Vagina (tissue), 2 donors: ENCODE measurements at regions not wholly inside any gene's neighbourhood (a gene's known extent, or its start where the extent isn't known, plus 50 kb on each side); places are given as distances from the start of the nearest gene placed in this dataset.

ENCODE experiments used
- CTCF ChIP-seq, 3 experiments: fragments of 450-650 bp in 2 of 3; fragments of 200-600 bp in 1 of 3; sonication (generic) in 1 of 3; IDR thresholded peaks; one replicate each; pipeline ENCODE4 v1.5.1; 2017 to 2019; ENCODE audit warnings: antibody characterized with exemption in 3 of 3, mild to moderate bottlenecking in 2 of 3, moderate library complexity in 2 of 3
- POLR2A ChIP-seq, 2 donors: fragments of 450-650 bp; IDR thresholded peaks; one replicate each; pipeline ENCODE4 v1.6.1; 2017; ENCODE audit warnings: antibody characterized with exemption in 2 of 2, mild to moderate bottlenecking in 2 of 2, moderate library complexity in 2 of 2
- POLR2AphosphoS5 ChIP-seq, 2 donors: sonication (generic); formaldehyde crosslinking; IDR thresholded peaks; one replicate each; pipeline ENCODE4 v1.9.0; 2017; ENCODE audit warnings: antibody characterized with exemption in 2 of 2, mild to moderate bottlenecking in 2 of 2, low read depth in 1 of 2; ENCODE audit not compliant: insufficient read depth in 1 of 2

GRCh38 chr3:28936154-28936553, 344.7 kb upstream of the RBMS3 start:
- TF ChIP-seq CTCF (IDR thresholded peaks at IDR 0.05) (no peak), POLR2AphosphoS5 (IDR thresholded peaks at IDR 0.05; ENCODE audit: insufficient read depth in 1 of 2, low read depth in 1 of 2) (no peak), POLR2A (IDR thresholded peaks at IDR 0.05) (no peak)
